Panc1 (cell line): ENCODE measurements at regions not wholly inside any gene's neighbourhood (a gene's known extent, or its start where the extent isn't known, plus 50 kb on each side); places are given as distances from the start of the nearest gene placed in this dataset.

ENCODE experiments used
- CTCF ChIP-seq: fragments of 450-650 bp; IDR thresholded peaks from 2 replicates; pipeline ENCODE4 v1.5.1; 2017; ENCODE audit warnings: mild to moderate bottlenecking
- POLR2AphosphoS5 ChIP-seq: IDR thresholded peaks from 2 replicates; pipeline ENCODE4 v1.6.1; 2012; ENCODE audit warnings: mild to moderate bottlenecking, low read depth, low read length, moderate library complexity
- REST ChIP-seq, 2 experiments: IDR thresholded peaks; 2 replicates each; pipeline ENCODE4 v1.6.1; 2011 to 2012; ENCODE audit warnings: low read depth in 2 of 2, control low read depth in 1 of 2, low read length in 1 of 2, mild to moderate bottlenecking in 1 of 2, moderate library complexity in 1 of 2; ENCODE audit not compliant: insufficient read depth in 1 of 2
- SIN3A ChIP-seq: IDR thresholded peaks from 2 replicates; pipeline ENCODE4 v1.6.1; 2012; ENCODE audit warnings: low read depth, mild to moderate bottlenecking, low read length, moderate library complexity, borderline replicate concordance; ENCODE audit not compliant: insufficient read depth

- TF ChIP-seq CTCF (no peak), POLR2AphosphoS5 (no peak), REST (IDR thresholded peaks at IDR 0.05; ENCODE audit: insufficient read depth in 1 of 2, low read depth in 2 of 2, low read length in 1 of 2) (no peak), SIN3A (no peak)
Observed at GRCh38 chr14:46058964-46059563, 592.5 kb downstream of the RPL10L start.
